ENCODE measurements at regions not wholly inside any gene's neighbourhood (a gene's known extent, or its start where the extent isn't known, plus 50 kb on each side); places are given as distances from the start of the nearest gene placed in this dataset.
"Not testable (repeated sequence)": the region's sequence is repeated elsewhere in the genome, so short reads cannot be mapped to it uniquely, and the experiment has no call there.

DNA sequence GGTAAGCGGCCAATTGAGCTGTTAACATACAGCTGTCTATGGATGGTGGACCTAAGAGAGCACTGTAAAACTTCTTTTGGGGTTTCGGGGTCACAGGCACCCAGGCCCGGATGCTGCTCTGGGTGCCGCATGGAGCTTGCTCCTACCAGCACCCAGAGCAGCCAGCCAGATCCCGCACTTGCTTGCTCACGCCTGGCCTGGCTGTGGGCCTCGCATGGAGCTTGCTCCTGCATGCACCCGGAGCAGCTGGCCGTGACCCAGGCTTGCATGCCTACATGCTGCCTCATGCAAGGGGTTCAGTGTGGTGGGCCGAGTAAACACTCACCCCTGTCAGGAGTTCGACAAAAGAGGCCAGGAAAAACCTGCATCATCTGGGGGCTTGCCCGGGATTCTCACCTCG lies 896.9 kb downstream of the SORCS1 start:
- Mint-ChIP-seq H3K4me1 (no peaks in the 10 kb centered on the region), H3K4me3 (no peak overlapping the region), H3K36me3 (no peaks in the 10 kb centered on the region), H3K27ac (no peak overlapping the region), H3K9me3 (no peaks in the 10 kb centered on the region), H3K27me3 (ENCODE audit: low read depth) (peaks cover 3% of the 10 kb centered on the region)
- TF ChIP-seq, protein P1, sequence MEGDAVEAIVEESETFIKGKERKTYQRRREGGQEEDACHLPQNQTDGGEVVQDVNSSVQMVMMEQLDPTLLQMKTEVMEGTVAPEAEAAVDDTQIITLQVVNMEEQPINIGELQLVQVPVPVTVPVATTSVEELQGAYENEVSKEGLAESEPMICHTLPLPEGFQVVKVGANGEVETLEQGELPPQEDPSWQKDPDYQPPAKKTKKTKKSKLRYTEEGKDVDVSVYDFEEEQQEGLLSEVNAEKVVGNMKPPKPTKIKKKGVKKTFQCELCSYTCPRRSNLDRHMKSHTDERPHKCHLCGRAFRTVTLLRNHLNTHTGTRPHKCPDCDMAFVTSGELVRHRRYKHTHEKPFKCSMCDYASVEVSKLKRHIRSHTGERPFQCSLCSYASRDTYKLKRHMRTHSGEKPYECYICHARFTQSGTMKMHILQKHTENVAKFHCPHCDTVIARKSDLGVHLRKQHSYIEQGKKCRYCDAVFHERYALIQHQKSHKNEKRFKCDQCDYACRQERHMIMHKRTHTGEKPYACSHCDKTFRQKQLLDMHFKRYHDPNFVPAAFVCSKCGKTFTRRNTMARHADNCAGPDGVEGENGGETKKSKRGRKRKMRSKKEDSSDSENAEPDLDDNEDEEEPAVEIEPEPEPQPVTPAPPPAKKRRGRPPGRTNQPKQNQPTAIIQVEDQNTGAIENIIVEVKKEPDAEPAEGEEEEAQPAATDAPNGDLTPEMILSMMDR (IDR thresholded peaks at IDR 0.05; ENCODE audit: unreplicated experiment), result no peak
- no peak for DNase-seq (ENCODE audit: low spot score in 2 of 2, unreplicated experiment in 2 of 2)

DNA sequence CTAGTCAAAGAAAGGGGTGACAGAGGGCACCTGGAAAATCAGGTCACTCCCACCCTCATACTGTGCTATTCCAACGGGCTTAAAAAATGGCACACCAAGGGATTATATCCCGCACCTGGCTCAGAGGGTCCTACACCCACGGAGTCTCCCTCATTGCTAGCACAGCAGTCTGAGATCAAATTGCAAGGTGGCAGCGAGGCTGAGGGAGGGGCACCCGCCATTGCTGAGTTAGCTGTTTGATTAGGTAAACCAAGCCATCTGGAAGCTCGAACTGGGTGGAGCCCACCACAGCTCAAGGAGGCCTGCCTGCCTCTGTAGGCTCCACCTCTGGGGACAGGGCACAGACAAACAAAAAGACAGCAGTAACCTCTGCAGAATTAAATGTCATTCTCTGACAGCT lies 907.1 kb downstream of the SORCS1 start:
- not testable (repeated sequence) for H3K9me3 Mint-ChIP-seq; H3K27ac Mint-ChIP-seq; H3K36me3 Mint-ChIP-seq; H3K4me3 Mint-ChIP-seq; H3K4me1 Mint-ChIP-seq; DNase-seq (ENCODE audit: low spot score in 2 of 2, unreplicated experiment in 2 of 2)
- peaks cover 18% of the 10 kb centered on the region for H3K27me3 Mint-ChIP-seq (ENCODE audit: low read depth)

DNA sequence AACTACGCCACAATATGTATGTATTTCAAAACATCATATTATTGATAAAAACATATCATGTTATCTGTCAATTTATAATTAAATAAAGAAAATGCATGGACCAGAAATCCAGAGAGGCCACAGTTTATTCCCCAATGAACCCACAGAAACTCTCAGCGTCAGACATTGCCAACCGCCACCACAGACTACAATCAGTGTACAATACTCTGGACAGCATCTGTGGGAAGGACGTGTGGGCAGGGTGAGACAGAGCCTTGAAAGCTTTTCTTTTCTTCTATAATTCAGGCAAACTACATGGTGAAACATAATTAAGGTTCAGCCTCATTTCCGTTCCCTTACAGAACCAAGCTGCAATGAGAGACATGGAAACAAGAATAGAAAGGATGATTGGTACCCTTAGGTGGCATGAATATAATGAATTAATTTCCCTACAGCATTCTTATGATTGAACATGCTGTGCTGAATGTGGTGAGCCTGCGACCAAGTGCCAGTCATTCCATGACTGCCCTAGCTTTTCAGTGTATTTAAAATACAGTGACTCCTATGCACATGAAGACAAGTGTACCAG lies 909.3 kb downstream of the SORCS1 start:
- DNase-seq (ENCODE audit: low spot score in 2 of 2, unreplicated experiment in 2 of 2), result no peak
- Mint-ChIP-seq H3K36me3 (no peaks in the 10 kb centered on the region), H3K9me3 (no peaks in the 10 kb centered on the region), H3K27ac (no peak overlapping the region), H3K4me3 (no peak overlapping the region), H3K4me1 (no peaks in the 10 kb centered on the region), H3K27me3 (ENCODE audit: low read depth) (peaks cover 13% of the 10 kb centered on the region)
- TF ChIP-seq, protein P1 (IDR thresholded peaks at IDR 0.05; ENCODE audit: unreplicated experiment), result no peak

DNA sequence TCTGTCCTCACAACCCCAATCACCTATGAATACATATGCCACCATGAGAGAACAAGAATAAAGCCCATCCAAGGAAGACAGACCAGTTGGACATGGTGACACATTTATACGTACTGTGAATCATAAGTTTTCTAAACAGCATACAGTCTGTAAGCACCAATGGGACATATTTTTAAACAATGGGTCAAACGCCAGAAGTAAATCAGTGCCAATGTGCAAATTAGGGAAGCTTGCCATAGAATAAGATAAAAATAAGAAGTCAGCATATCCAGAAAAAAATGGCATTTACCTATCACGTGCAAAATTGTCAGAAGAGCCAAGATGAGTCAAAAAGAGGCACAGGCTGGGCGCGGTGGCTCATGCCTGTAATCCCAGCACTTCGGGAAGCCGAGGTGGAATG lies 910.4 kb downstream of the SORCS1 start:
- no peaks in the 10 kb centered on the region for H3K9me3 Mint-ChIP-seq
- no peak overlapping the region for H3K27ac Mint-ChIP-seq
- H3K4me1 Mint-ChIP-seq, result no peaks in the 10 kb centered on the region
- TF ChIP-seq, protein P1 (IDR thresholded peaks at IDR 0.05; ENCODE audit: unreplicated experiment), result no peak
- H3K36me3 Mint-ChIP-seq, result no peaks in the 10 kb centered on the region
- no peak for DNase-seq (ENCODE audit: low spot score in 2 of 2, unreplicated experiment in 2 of 2)
- no peak overlapping the region for H3K4me3 Mint-ChIP-seq
- peaks cover 10% of the 10 kb centered on the region for H3K27me3 Mint-ChIP-seq (ENCODE audit: low read depth)

DNA sequence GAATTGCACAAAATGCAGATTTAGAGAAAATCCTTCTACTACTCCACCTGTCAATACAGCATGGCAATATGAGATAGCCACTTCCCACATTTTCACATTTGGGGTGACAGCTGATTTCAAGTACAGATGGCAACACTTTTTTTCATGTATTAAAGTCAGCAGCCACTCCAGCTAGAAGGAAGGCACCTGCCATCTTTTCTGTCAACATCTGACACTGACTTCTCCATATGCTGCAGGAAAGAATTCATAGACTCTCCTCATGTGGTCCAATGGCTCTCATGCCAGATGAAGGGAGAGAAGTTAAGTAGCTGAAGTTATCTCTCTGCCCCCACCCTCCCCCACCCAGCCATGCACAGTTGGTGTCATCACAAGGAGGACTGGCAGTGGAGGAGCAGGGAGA lies 912.0 kb downstream of the SORCS1 start:
- Mint-ChIP-seq H3K4me1 (no peaks in the 10 kb centered on the region), H3K36me3 (no peaks in the 10 kb centered on the region), H3K4me3 (no peak overlapping the region), H3K9me3 (no peaks in the 10 kb centered on the region), H3K27me3 (ENCODE audit: low read depth) (peaks cover 11% of the 10 kb centered on the region), H3K27ac (no peak overlapping the region)
- TF ChIP-seq, protein P1 (IDR thresholded peaks at IDR 0.05; ENCODE audit: unreplicated experiment), result no peak
- DNase-seq (ENCODE audit: low spot score in 2 of 2, unreplicated experiment in 2 of 2), result no peak

DNA sequence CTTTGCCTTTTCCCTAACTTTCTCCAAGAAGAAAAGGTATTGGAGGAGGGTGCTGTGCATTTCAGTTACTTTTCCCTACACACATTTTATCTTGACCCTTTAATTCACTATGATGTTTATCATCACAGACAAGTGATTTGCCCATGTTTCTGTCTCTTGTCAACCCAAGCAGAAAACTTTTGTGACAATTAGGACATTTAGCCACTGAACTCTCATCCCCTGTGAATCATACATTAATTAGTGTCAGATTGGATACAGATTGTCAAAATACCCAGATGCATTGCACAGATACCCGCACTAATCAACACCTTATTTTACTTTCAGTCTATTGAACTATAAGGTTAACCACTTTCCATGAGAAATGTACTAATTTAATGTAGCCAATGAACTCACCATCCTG lies 912.9 kb downstream of the SORCS1 start:
- no peaks in the 10 kb centered on the region for H3K4me1 Mint-ChIP-seq
- no peak overlapping the region for H3K4me3 Mint-ChIP-seq
- DNase-seq (ENCODE audit: low spot score in 2 of 2, unreplicated experiment in 2 of 2), result no peak
- no peaks in the 10 kb centered on the region for H3K9me3 Mint-ChIP-seq
- peaks cover 13% of the 10 kb centered on the region for H3K27me3 Mint-ChIP-seq (ENCODE audit: low read depth)
- TF ChIP-seq, protein P1 (IDR thresholded peaks at IDR 0.05; ENCODE audit: unreplicated experiment), result no peak
- H3K36me3 Mint-ChIP-seq, result no peaks in the 10 kb centered on the region
- no peak overlapping the region for H3K27ac Mint-ChIP-seq

Measured in mesothelial cell of epicardium (in vitro differentiated cells).